ENCODE measurements at regions not wholly inside any gene's neighbourhood (a gene's known extent, or its start where the extent isn't known, plus 50 kb on each side); places are given as distances from the start of the nearest gene placed in this dataset.

- Histone ChIP-seq H3K4me2 (ENCODE audit: low read length) (no peak overlapping the region), H3K4me3 (ENCODE audit: low read depth, low read length, poor library complexity, severe bottlenecking) (no peak overlapping the region), H3K9me2 (ENCODE audit: insufficient read depth, low read length) (no peaks in the 10 kb centered on the region), H3K79me2 (ENCODE audit: insufficient read depth, low read depth, low read length) (no peaks in the 10 kb centered on the region), H3K36me3 (ENCODE audit: insufficient read depth, low read length) (no peaks in the 10 kb centered on the region), H3K27ac (ENCODE audit: low read depth, low read length, poor library complexity, severe bottlenecking) (no peak overlapping the region), H3K4me1 (ENCODE audit: insufficient read depth, low read length, poor library complexity, severe bottlenecking) (no peaks in the 10 kb centered on the region), H2AFZ (ENCODE audit: low read length) (no peak overlapping the region), H3K9me3 (ENCODE audit: low read length) (no peaks in the 10 kb centered on the region), H4K20me1 (ENCODE audit: insufficient read depth, low read length) (no peaks in the 10 kb centered on the region)
- intact Hi-C loops (cut with micrococcal nuclease; ENCODE audit: unreplicated experiment), result no loop called here
- ChIA-PET CTCF (ENCODE audit: unreplicated experiment) (no interaction called here), POLR2A (no interaction called here)
- no peak for DNase-seq (ENCODE audit: low spot score)
- TF ChIP-seq EZH2phosphoT487 (IDR thresholded peaks at IDR 0.05; ENCODE audit: borderline replicate concordance, low read depth, low read length), result no peak
- no peak for TF ChIP-seq CTCF (conservative IDR thresholded peaks at IDR 0.05; ENCODE audit: low read length)
- BruUV-seq (replicated peaks), result no TSS peak
These were observed 177.3 kb upstream of the ST6GAL2 start for GRCh38 chr2:107063228-107063627.

- Histone ChIP-seq H3K4me1 (ENCODE audit: insufficient read depth, low read length, poor library complexity, severe bottlenecking) (no peaks in the 10 kb centered on the region), H3K4me2 (ENCODE audit: low read length) (no peak overlapping the region), H3K79me2 (ENCODE audit: insufficient read depth, low read depth, low read length) (no peaks in the 10 kb centered on the region), H3K4me3 (ENCODE audit: low read depth, low read length, poor library complexity, severe bottlenecking) (no peak overlapping the region), H3K9me3 (ENCODE audit: low read length) (no peaks in the 10 kb centered on the region), H2AFZ (ENCODE audit: low read length) (no peak overlapping the region), H3K27ac (ENCODE audit: low read depth, low read length, poor library complexity, severe bottlenecking) (no peak overlapping the region), H3K36me3 (ENCODE audit: insufficient read depth, low read length) (no peaks in the 10 kb centered on the region), H3K9me2 (ENCODE audit: insufficient read depth, low read length) (no peaks in the 10 kb centered on the region), H4K20me1 (ENCODE audit: insufficient read depth, low read length) (no peaks in the 10 kb centered on the region)
- no peak for DNase-seq (ENCODE audit: low spot score)
- intact Hi-C loops (cut with micrococcal nuclease; ENCODE audit: unreplicated experiment), result no loop called here
- ChIA-PET POLR2A (no interaction called here), CTCF (ENCODE audit: unreplicated experiment) (no interaction called here)
- TF ChIP-seq CTCF (conservative IDR thresholded peaks at IDR 0.05; ENCODE audit: low read length) (no peak), EZH2phosphoT487 (IDR thresholded peaks at IDR 0.05; ENCODE audit: borderline replicate concordance, low read depth, low read length) (no peak)
- BruUV-seq (replicated peaks), result no TSS peak
These were observed 178.8 kb upstream of the ST6GAL2 start for GRCh38 chr2:107064750-107065149.

- Histone ChIP-seq H3K9me3 (ENCODE audit: low read length) (no peaks in the 10 kb centered on the region), H3K4me1 (ENCODE audit: insufficient read depth, low read length, poor library complexity, severe bottlenecking) (no peaks in the 10 kb centered on the region), H4K20me1 (ENCODE audit: insufficient read depth, low read length) (no peaks in the 10 kb centered on the region), H2AFZ (ENCODE audit: low read length) (no peak overlapping the region), H3K4me3 (ENCODE audit: low read depth, low read length, poor library complexity, severe bottlenecking) (no peak overlapping the region), H3K79me2 (ENCODE audit: insufficient read depth, low read depth, low read length) (no peaks in the 10 kb centered on the region), H3K9me2 (ENCODE audit: insufficient read depth, low read length) (no peaks in the 10 kb centered on the region), H3K4me2 (ENCODE audit: low read length) (no peak overlapping the region), H3K27ac (ENCODE audit: low read depth, low read length, poor library complexity, severe bottlenecking) (no peak overlapping the region), H3K36me3 (ENCODE audit: insufficient read depth, low read length) (no peaks in the 10 kb centered on the region)
- intact Hi-C loops (cut with micrococcal nuclease; ENCODE audit: unreplicated experiment), result no loop called here
- DNase-seq (ENCODE audit: low spot score), result no peak
- no peak for TF ChIP-seq CTCF (conservative IDR thresholded peaks at IDR 0.05; ENCODE audit: low read length)
- no peak for TF ChIP-seq EZH2phosphoT487 (IDR thresholded peaks at IDR 0.05; ENCODE audit: borderline replicate concordance, low read depth, low read length)
- ChIA-PET POLR2A (no interaction called here), CTCF (ENCODE audit: unreplicated experiment) (no interaction called here)
- no TSS peak for BruUV-seq (replicated peaks)
These were observed 182.3 kb upstream of the ST6GAL2 start for GRCh38 chr2:107068069-107068916.
